HepG2 (cell line): ENCODE measurements at regions not wholly inside any gene's neighbourhood (a gene's known extent, or its start where the extent isn't known, plus 50 kb on each side); places are given as distances from the start of the nearest gene placed in this dataset.

Source experiments
- ATAC-seq: fragments of 200-7000 bp; cut with Tn5 transposase; 3 replicates; pipeline ENCODE4 v1.9.1; 2020; ENCODE audit warnings: mild to moderate bottlenecking, moderate library complexity
- BruUV-seq: library from RNA; stranded (reverse); fragments of 400-500 nt; replicated peaks from 2 replicates; lab custom pipeline; 2021; lab: Mats Ljungman, UMichigan
- CTCF ChIA-PET: fragments of 300-600 bp; formaldehyde crosslinking; extraction: SDS; loops from one replicate; lab custom pipeline; 2021; ENCODE audit warnings: low total read pairs, inconsistent platforms, low intra/inter-chr PET ratio; lab: Yijun Ruan, JAX
- POLR2A ChIA-PET: fragments of 350-600 bp; sonication (Branson Sonifier 250); formaldehyde crosslinking; loops from one replicate; lab custom pipeline; 2020; ENCODE audit warnings: antibody characterized with exemption, inconsistent platforms; lab: Yijun Ruan, JAX
- DNase-seq: peaks from one replicate; pipeline ENCODE4 v3.0.0-alpha.2; 2015; ENCODE audit warnings: low spot score
- FAIRE-seq: peaks from 3 replicates; lab custom pipeline; 2011; peaks lifted over from hg19 to GRCh38; lab: Jason Lieb, UNC
- H2AFZ ChIP-seq: one replicate; pipeline ENCODE4 v1.6.1; 2011; ENCODE audit warnings: low read length, inconsistent platforms
- H3K27ac ChIP-seq: fragments of 300-600 bp; 3 replicates; pipeline ENCODE4 v1.8.0; 2011; ENCODE audit warnings: mixed run types, mild to moderate bottlenecking, mixed read lengths, low read length, inconsistent platforms; ENCODE audit not compliant: insufficient read depth; ENCODE audit errors: extremely low read length
- H3K27me3 ChIP-seq, 2 experiments: fragments of 200-600 bp in 1 of 2; 2 replicates in 1 of 2; 3 replicates in 1 of 2; pipeline versions ENCODE4 v1.6.0 to v1.8.0; 2011; ENCODE audit warnings: low read length in 2 of 2, mild to moderate bottlenecking in 2 of 2, moderate library complexity in 2 of 2, inconsistent platforms in 1 of 2; ENCODE audit not compliant: insufficient read depth in 2 of 2, control insufficient read depth in 1 of 2
- H3K36me3 ChIP-seq, 2 experiments: fragments of 200-600 bp in 1 of 2; replicated peaks in 1 of 2; 2 replicates in 1 of 2; 3 replicates in 1 of 2; pipeline versions ENCODE4 v1.5.1 to v1.8.0; 2011; ENCODE audit warnings: low read length in 2 of 2, inconsistent platforms in 1 of 2; ENCODE audit not compliant: insufficient read depth in 2 of 2, control insufficient read depth in 1 of 2
- H3K4me1 ChIP-seq: 2 replicates; pipeline ENCODE4 v1.5.1; 2012; ENCODE audit warnings: low read length, inconsistent platforms; ENCODE audit not compliant: insufficient read depth
- H3K4me2 ChIP-seq: 2 replicates; pipeline ENCODE4 v1.6.0; 2011; ENCODE audit warnings: low read depth, low read length, inconsistent platforms
- H3K4me3 ChIP-seq, 3 experiments: fragments of 200-600 bp in 1 of 3; sonication (generic), shearing (Covaris generic) in 1 of 3; replicated peaks in 1 of 3; 2 replicates each; pipeline ENCODE4 v1.5.1; 2011 to 2016; ENCODE audit warnings: low read length in 3 of 3, inconsistent platforms in 2 of 3, low read depth in 2 of 3, mild to moderate bottlenecking in 2 of 3, control low read depth in 1 of 3, mixed read lengths in 1 of 3; ENCODE audit not compliant: insufficient read depth in 1 of 3
- H3K79me2 ChIP-seq: one replicate; pipeline ENCODE4 v1.6.1; 2011; ENCODE audit warnings: low read length, inconsistent platforms; ENCODE audit not compliant: insufficient read depth
- H3K9ac ChIP-seq: 2 replicates; pipeline ENCODE4 v1.6.0; 2011; ENCODE audit warnings: mild to moderate bottlenecking, low read depth, low read length, inconsistent platforms; ENCODE audit not compliant: insufficient read depth
- H3K9me3 ChIP-seq: 2 replicates; pipeline ENCODE4 v1.5.1; 2012; ENCODE audit warnings: mild to moderate bottlenecking, low read length
- H4K20me1 ChIP-seq: 2 replicates; pipeline ENCODE4 v1.6.0; 2011; ENCODE audit warnings: inconsistent platforms, mild to moderate bottlenecking, low read length, moderate library complexity; ENCODE audit not compliant: insufficient read depth
- AFF4 ChIP-seq: sonication (generic); formaldehyde crosslinking; IDR thresholded peaks from 2 replicates; pipeline ENCODE4 v1.4.0; 2020; ENCODE audit warnings: missing genetic modification reagents
- ATF4 ChIP-seq, 2 experiments: fragments of 450-650 bp in 1 of 2; sonication (generic) in 1 of 2; formaldehyde crosslinking; IDR thresholded peaks; 2 replicates each; pipeline versions ENCODE4 v1.5.0 to v1.8.0; 2020 to 2022; ENCODE audit warnings: mild to moderate bottlenecking in 1 of 2, missing genetic modification reagents in 1 of 2
- PAWR ChIP-seq: sonication (generic); formaldehyde crosslinking; IDR thresholded peaks from 2 replicates; pipeline ENCODE4 v1.4.0; 2020; ENCODE audit warnings: missing genetic modification reagents, mild to moderate bottlenecking, borderline replicate concordance
- ZNF619 ChIP-seq: sonication (generic); formaldehyde crosslinking; IDR thresholded peaks from 2 replicates; pipeline ENCODE4 v1.4.0; 2020; ENCODE audit warnings: mild to moderate bottlenecking, missing genetic modification reagents
- ZNF646 ChIP-seq: sonication (generic); formaldehyde crosslinking; IDR thresholded peaks from 2 replicates; pipeline ENCODE4 v1.9.0; 2021; ENCODE audit warnings: mild to moderate bottlenecking, missing genetic modification reagents
- ZNF670 ChIP-seq: sonication (generic); formaldehyde crosslinking; IDR thresholded peaks from 2 replicates; pipeline ENCODE4 v1.8.0; 2022; ENCODE audit warnings: mild to moderate bottlenecking, missing genetic modification reagents, borderline replicate concordance
- WGBS: methylation state at CpG from one replicate; pipeline ENCODE4 v1.1.6; 2017; ENCODE audit warnings: low lambda C conversion rate; 5-methylcytosine and 5-hydroxymethylcytosine counted together
- in situ Hi-C: cut with HindIII; loops from 2 replicates; pipeline ENCODE4 v1.10.0; 2017; ENCODE audit warnings: low pct_unique_long_range_greater_than_20kb; ENCODE audit not compliant: extremely low pct_ligation_motif_present
- intact Hi-C: fragments of 100-400 bp; cut with micrococcal nuclease; formaldehyde crosslinking; loops from one replicate; pipeline ENCODE4 v1.10.0; 2022; ENCODE audit not compliant: unreplicated experiment

GRCh38 chr5:131022811-131023497, 142.1 kb downstream of the HINT1 start (continued):
- TF ChIP-seq ATF4 (CRISPR knock-in tag; IDR thresholded peaks at IDR 0.05) = no peak
- no peak for TF ChIP-seq PAWR (CRISPR knock-in tag)
- TF ChIP-seq ZNF670 (CRISPR knock-in tag) = no peak

GRCh38 chr5:131021646-131022045, 143.4 kb downstream of the HINT1 start:
- intact Hi-C loops (no loop called here), in situ Hi-C loops (no loop called here)
- DNase-seq (no peak), ATAC-seq (no peak), FAIRE-seq (no peak)
- H3K27ac ChIP-seq = no peak overlapping the region
- H2AFZ ChIP-seq = no peak overlapping the region
- no peaks in the 10 kb centered on the region for H3K79me2 ChIP-seq
- no peak overlapping the region for H3K4me2 ChIP-seq
- H3K9ac ChIP-seq = no peak overlapping the region
- 66% methylated on average over 2 of the region's 2 CpGs for WGBS
- ChIA-PET POLR2A (no interaction called here), CTCF (no interaction called here)
- no peaks in the 10 kb centered on the region for H3K27me3 ChIP-seq
- TF ChIP-seq ZNF619 (CRISPR knock-in tag) = no peak
- no peak for TF ChIP-seq ZNF646 (CRISPR knock-in tag)
- TF ChIP-seq AFF4 (CRISPR knock-in tag) = no peak
- no peaks in the 10 kb centered on the region for H3K4me1 ChIP-seq
- BruUV-seq = no TSS peak
- H3K9me3 ChIP-seq = no peaks in the 10 kb centered on the region
- H4K20me1 ChIP-seq = no peaks in the 10 kb centered on the region
- H3K4me3 ChIP-seq = no peak overlapping the region
- no peaks in the 10 kb centered on the region for H3K36me3 ChIP-seq
